AG10803 (cell line): ENCODE measurements at regions not wholly inside any gene's neighbourhood (a gene's known extent, or its start where the extent isn't known, plus 50 kb on each side); places are given as distances from the start of the nearest gene placed in this dataset.

Experiments used
- DNase-seq: peaks from one replicate; pipeline ENCODE4 v3.0.0; 2010; ENCODE audit warnings: low read depth
- H3K4me3 ChIP-seq: 2 replicates; pipeline ENCODE4 v1.5.1; 2011; ENCODE audit warnings: mild to moderate bottlenecking, low read length, control low read depth
- CTCF ChIP-seq: conservative IDR thresholded peaks from 2 replicates; pipeline ENCODE4 v1.5.1; 2011; ENCODE audit warnings: mild to moderate bottlenecking, low read length, control low read depth, inconsistent platforms

GRCh38 chr1:172738389-172738788 lies 79.5 kb downstream of the FASLG start:
- no peak overlapping the region for H3K4me3 ChIP-seq
- TF ChIP-seq CTCF = no peak
- no peak for DNase-seq

- peak; percentile 84 for TF ChIP-seq CTCF
- peak; percentile 43 for DNase-seq
These were observed 83.9 kb downstream of the FASLG start for GRCh38 chr1:172742599-172743500.

GRCh38 chr1:172745014-172745413 lies 86.1 kb downstream of the FASLG start:
- TF ChIP-seq CTCF = peak; percentile 89
- peak; percentile 85 for DNase-seq
- no peak overlapping the region for H3K4me3 ChIP-seq

More at GRCh38 chr1:172742599-172743500, 83.9 kb downstream of the FASLG start:
- H3K4me3 ChIP-seq = no peak overlapping the region

GRCh38 chr1:172746091-172746949 lies 87.4 kb downstream of the FASLG start:
- peak; percentile 98 for DNase-seq
- no peak overlapping the region for H3K4me3 ChIP-seq

GRCh38 chr1:172748201-172748600 lies 89.3 kb downstream of the FASLG start:
- DNase-seq = no peak
- no peak for TF ChIP-seq CTCF
- H3K4me3 ChIP-seq = no peak overlapping the region

More at GRCh38 chr1:172746091-172746949, 87.4 kb downstream of the FASLG start:
- TF ChIP-seq CTCF = no peak

GRCh38 chr1:172751683-172752082 lies 92.8 kb downstream of the FASLG start:
- DNase-seq = no peak
- H3K4me3 ChIP-seq = no peak overlapping the region
- no peak for TF ChIP-seq CTCF
